Chondrocyte (in vitro differentiated cells): ENCODE measurements at regions not wholly inside any gene's neighbourhood (a gene's known extent, or its start where the extent isn't known, plus 50 kb on each side); places are given as distances from the start of the nearest gene placed in this dataset.

Source experiments
- DNase-seq: peaks from one replicate; pipeline ENCODE4 v3.0.0; 2021; ENCODE audit warnings: mixed read lengths, low spot score
- H3K27ac Mint-ChIP-seq: one replicate; pipeline ENCODE4 v1.8.0; 2021; ENCODE audit warnings: mild to moderate bottlenecking, moderate library complexity, mixed read lengths; ENCODE audit not compliant: unreplicated experiment
- H3K27me3 Mint-ChIP-seq: 2 replicates; pipeline ENCODE4 v1.8.0; 2021; ENCODE audit warnings: low read depth, mixed read lengths
- H3K36me3 Mint-ChIP-seq: 2 replicates; pipeline ENCODE4 v1.8.0; 2021; ENCODE audit warnings: low read depth, mixed read lengths
- H3K4me1 Mint-ChIP-seq: 2 replicates; pipeline ENCODE4 v1.8.0; 2021; ENCODE audit warnings: low read depth, mild to moderate bottlenecking, mixed read lengths
- H3K4me3 Mint-ChIP-seq: one replicate; pipeline ENCODE4 v1.8.0; 2021; ENCODE audit warnings: mild to moderate bottlenecking, moderate library complexity, mixed read lengths; ENCODE audit not compliant: unreplicated experiment
- H3K9me3 Mint-ChIP-seq: 2 replicates; pipeline ENCODE4 v1.8.0; 2021; ENCODE audit warnings: low read depth, mixed read lengths
- CTCF ChIP-seq: fragments of 200-600 bp; sonication (generic); IDR thresholded peaks from 2 replicates; pipeline ENCODE4 v1.5.0; 2021; ENCODE audit warnings: antibody characterized with exemption, mild to moderate bottlenecking, moderate library complexity

GRCh38 chr11:80466570-80466969, 1025.7 kb upstream of the TENM4 start:
- TF ChIP-seq CTCF, result no peak
- peaks cover 2% of the 10 kb centered on the region for H3K36me3 Mint-ChIP-seq
- no peak overlapping the region for H3K27ac Mint-ChIP-seq
- no peak overlapping the region for H3K4me3 Mint-ChIP-seq
- no peaks in the 10 kb centered on the region for H3K4me1 Mint-ChIP-seq
- peaks cover 3% of the 10 kb centered on the region for H3K9me3 Mint-ChIP-seq
- no peaks in the 10 kb centered on the region for H3K27me3 Mint-ChIP-seq
- DNase-seq, result no peak

- Mint-ChIP-seq H3K9me3 (peaks cover 3% of the 10 kb centered on the region), H3K4me1 (no peaks in the 10 kb centered on the region), H3K27ac (no peak overlapping the region), H3K36me3 (peaks cover 2% of the 10 kb centered on the region), H3K4me3 (no peak overlapping the region), H3K27me3 (peaks cover 3% of the 10 kb centered on the region)
- DNase-seq, result no peak
- no peak for TF ChIP-seq CTCF
These were observed 1021.4 kb upstream of the TENM4 start for GRCh38 chr11:80462211-80462610.

GRCh38 chr11:80458376-80458775, 1017.5 kb upstream of the TENM4 start:
- H3K27me3 Mint-ChIP-seq, result peaks cover 3% of the 10 kb centered on the region
- no peak for TF ChIP-seq CTCF
- no peaks in the 10 kb centered on the region for H3K36me3 Mint-ChIP-seq
- DNase-seq, result no peak
- H3K27ac Mint-ChIP-seq, result no peak overlapping the region
- no peak overlapping the region for H3K4me3 Mint-ChIP-seq
- H3K9me3 Mint-ChIP-seq, result no peaks in the 10 kb centered on the region
- no peaks in the 10 kb centered on the region for H3K4me1 Mint-ChIP-seq

GRCh38 chr11:80457823-80458222, 1017.0 kb upstream of the TENM4 start:
- Mint-ChIP-seq H3K4me3 (no peak overlapping the region), H3K27ac (no peak overlapping the region), H3K9me3 (no peaks in the 10 kb centered on the region), H3K27me3 (peaks cover 3% of the 10 kb centered on the region), H3K36me3 (no peaks in the 10 kb centered on the region), H3K4me1 (no peaks in the 10 kb centered on the region)
- TF ChIP-seq CTCF, result no peak
- DNase-seq, result no peak

- H3K27ac Mint-ChIP-seq, result no peak overlapping the region
- no peaks in the 10 kb centered on the region for H3K36me3 Mint-ChIP-seq
- peaks cover 3% of the 10 kb centered on the region for H3K27me3 Mint-ChIP-seq
- TF ChIP-seq CTCF, result no peak
- no peaks in the 10 kb centered on the region for H3K9me3 Mint-ChIP-seq
- no peak overlapping the region for H3K4me3 Mint-ChIP-seq
- DNase-seq, result no peak
- no peaks in the 10 kb centered on the region for H3K4me1 Mint-ChIP-seq
These were observed 1015.0 kb upstream of the TENM4 start for GRCh38 chr11:80455818-80456217.
